CD4-positive, alpha-beta T cell (primary cell): ENCODE measurements at regions not wholly inside any gene's neighbourhood (a gene's known extent, or its start where the extent isn't known, plus 50 kb on each side); places are given as distances from the start of the nearest gene placed in this dataset.

Source experiments
- ATAC-seq: fragments of 200-7000 bp; cut with Tn5 transposase; one replicate; pipeline ENCODE4 v1.10.0; 2022; ENCODE audit warnings: mild to moderate bottlenecking; ENCODE audit not compliant: poor library complexity
- CTCF ChIA-PET: fragments of 350-600 bp; sonication (Branson Sonifier 250); formaldehyde crosslinking; loops from one replicate; lab custom pipeline; 2021; ENCODE audit warnings: antibody characterized with exemption, inconsistent platforms; lab: Charles Lee
- POLR2A ChIA-PET: fragments of 350-600 bp; sonication (Branson Sonifier 250); formaldehyde crosslinking; loops from one replicate; lab custom pipeline; 2021; ENCODE audit warnings: antibody characterized with exemption, inconsistent platforms; lab: Charles Lee
- DNase-seq, 14 experiments: peaks; one replicate each; pipeline ENCODE4 v3.0.0-alpha.2; 2013 to 2020; ENCODE audit warnings: mixed read lengths in 2 of 14
- H3K27ac ChIP-seq, 2 donors: one replicate each; pipeline versions ENCODE4 v1.5.1 to v1.7.0; 2013; ENCODE audit warnings: low read length in 2 of 2, low read depth in 1 of 2, mild to moderate bottlenecking in 1 of 2
- H3K27me3 ChIP-seq, 2 experiments: 1 replicate in 1 of 2; 2 replicates in 1 of 2; pipeline versions ENCODE4 v1.6.1 to v1.7.0; 2013; ENCODE audit warnings: low read length in 2 of 2, control low read depth in 1 of 2, mild to moderate bottlenecking in 1 of 2, moderate library complexity in 1 of 2; ENCODE audit not compliant: insufficient read depth in 2 of 2, control insufficient read depth in 1 of 2
- H3K36me3 ChIP-seq: one replicate; pipeline ENCODE4 v1.6.1; 2013; ENCODE audit warnings: low read length, control low read depth; ENCODE audit not compliant: insufficient read depth
- H3K4me1 ChIP-seq: one replicate; pipeline ENCODE4 v1.6.1; 2013; ENCODE audit warnings: low read length, control low read depth; ENCODE audit not compliant: insufficient read depth
- H3K4me3 ChIP-seq: one replicate; pipeline ENCODE4 v1.5.1; 2013; ENCODE audit warnings: mild to moderate bottlenecking, low read length, moderate library complexity
- H3K9me3 ChIP-seq, 2 experiments: 1 replicate in 1 of 2; 2 replicates in 1 of 2; pipeline versions ENCODE4 v1.6.1 to v1.7.0; 2013; ENCODE audit warnings: low read length in 2 of 2, mild to moderate bottlenecking in 2 of 2, control low read depth in 1 of 2, moderate library complexity in 1 of 2; ENCODE audit not compliant: control insufficient read depth in 1 of 2, insufficient read depth in 1 of 2
- H3K27ac Mint-ChIP-seq: one replicate; pipeline ENCODE4 v1.8.0; 2020; ENCODE audit warnings: mixed read lengths
- H3K27me3 Mint-ChIP-seq: one replicate; pipeline ENCODE4 v1.8.0; 2021; ENCODE audit warnings: mixed read lengths
- H3K36me3 Mint-ChIP-seq: one replicate; pipeline ENCODE4 v1.8.0; 2021; ENCODE audit warnings: low read depth, mixed read lengths
- H3K4me1 Mint-ChIP-seq: one replicate; pipeline ENCODE4 v1.8.0; 2021; ENCODE audit warnings: low read depth, mixed read lengths
- H3K4me3 Mint-ChIP-seq: one replicate; pipeline ENCODE4 v1.8.0; 2020; ENCODE audit warnings: mild to moderate bottlenecking, mixed read lengths
- H3K9me3 Mint-ChIP-seq: one replicate; pipeline ENCODE4 v1.8.0; 2020; ENCODE audit warnings: mixed read lengths
- intact Hi-C, 2 experiments: fragments of 100-400 bp; cut with DNase I in 1 of 2; cut with micrococcal nuclease in 1 of 2; formaldehyde crosslinking; loops; one replicate each; pipeline versions ENCODE4 v1.15.1 to v1.9.0; 2023 to 2025; cut with DNase I, micrococcal nuclease
- TF ChIP-seq, protein P1 (sequence below): fragments of 200-600 bp; IDR thresholded peaks from one replicate; pipeline ENCODE4 v1.8.0; 2022; ENCODE audit warnings: antibody characterized with exemption, mild to moderate bottlenecking

DNA sequence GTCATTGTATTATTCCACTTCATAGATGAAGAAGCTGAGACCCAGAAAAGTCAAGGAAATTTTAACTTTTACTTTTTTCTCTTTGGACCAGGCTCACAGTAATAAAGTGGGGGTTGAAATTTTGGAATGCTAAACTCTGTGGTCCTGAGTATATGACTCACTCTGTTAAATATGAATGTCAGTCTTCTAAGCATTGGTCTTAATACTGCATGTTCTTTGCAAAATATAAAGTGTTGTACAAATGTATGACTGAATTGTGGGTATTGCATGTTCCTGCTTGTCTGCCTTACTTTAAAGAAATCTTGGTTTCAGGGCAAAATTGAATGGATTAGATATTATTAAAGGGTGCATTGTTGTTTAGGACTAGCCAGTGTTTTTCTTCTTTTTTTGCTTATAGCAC is 950.8 kb upstream of the GOT2 start:
- ChIA-PET POLR2A (no interaction called here), CTCF (no interaction called here)
- DNase-seq: no peak
- Mint-ChIP-seq H3K4me3 (no peak overlapping the region), H3K27me3 (no peaks in the 10 kb centered on the region), H3K4me1 (no peaks in the 10 kb centered on the region), H3K27ac (no peak overlapping the region), H3K36me3 (no peaks in the 10 kb centered on the region), H3K9me3 (peaks cover 26% of the 10 kb centered on the region)
- intact Hi-C loops: no loop called here
- Histone ChIP-seq H3K27me3 (no peaks in the 10 kb centered on the region), H3K4me1 (no peaks in the 10 kb centered on the region), H3K27ac (no peak overlapping the region), H3K36me3 (no peaks in the 10 kb centered on the region), H3K4me3 (no peak overlapping the region), H3K9me3 (peaks cover 0 to 5% of the 10 kb centered on the region in 2 experiments)
- TF ChIP-seq, protein P1, sequence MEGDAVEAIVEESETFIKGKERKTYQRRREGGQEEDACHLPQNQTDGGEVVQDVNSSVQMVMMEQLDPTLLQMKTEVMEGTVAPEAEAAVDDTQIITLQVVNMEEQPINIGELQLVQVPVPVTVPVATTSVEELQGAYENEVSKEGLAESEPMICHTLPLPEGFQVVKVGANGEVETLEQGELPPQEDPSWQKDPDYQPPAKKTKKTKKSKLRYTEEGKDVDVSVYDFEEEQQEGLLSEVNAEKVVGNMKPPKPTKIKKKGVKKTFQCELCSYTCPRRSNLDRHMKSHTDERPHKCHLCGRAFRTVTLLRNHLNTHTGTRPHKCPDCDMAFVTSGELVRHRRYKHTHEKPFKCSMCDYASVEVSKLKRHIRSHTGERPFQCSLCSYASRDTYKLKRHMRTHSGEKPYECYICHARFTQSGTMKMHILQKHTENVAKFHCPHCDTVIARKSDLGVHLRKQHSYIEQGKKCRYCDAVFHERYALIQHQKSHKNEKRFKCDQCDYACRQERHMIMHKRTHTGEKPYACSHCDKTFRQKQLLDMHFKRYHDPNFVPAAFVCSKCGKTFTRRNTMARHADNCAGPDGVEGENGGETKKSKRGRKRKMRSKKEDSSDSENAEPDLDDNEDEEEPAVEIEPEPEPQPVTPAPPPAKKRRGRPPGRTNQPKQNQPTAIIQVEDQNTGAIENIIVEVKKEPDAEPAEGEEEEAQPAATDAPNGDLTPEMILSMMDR: no peak
- no peak for ATAC-seq

DNA sequence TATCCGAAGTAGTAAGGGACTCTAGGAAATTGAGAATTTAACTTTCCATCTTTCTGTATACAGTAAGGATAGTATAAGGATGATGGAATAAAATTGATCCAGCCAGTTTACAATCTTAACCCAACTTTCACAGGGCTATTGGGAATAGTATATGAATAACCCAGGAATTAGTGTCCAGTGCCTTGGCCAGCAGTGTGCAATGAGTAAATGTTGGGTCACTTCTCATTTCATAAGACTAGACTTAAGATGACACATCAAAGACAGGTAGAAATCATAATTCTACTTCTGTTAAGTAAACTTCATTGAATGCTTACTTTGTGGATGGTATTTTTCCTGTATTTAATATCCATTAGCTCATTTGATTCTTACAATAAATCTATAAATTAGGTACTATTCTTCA is 949.6 kb upstream of the GOT2 start:
- Histone ChIP-seq H3K4me3 (no peak overlapping the region), H3K9me3 (peaks cover 0 to 5% of the 10 kb centered on the region in 2 experiments), H3K36me3 (no peaks in the 10 kb centered on the region), H3K27me3 (no peaks in the 10 kb centered on the region), H3K4me1 (no peaks in the 10 kb centered on the region), H3K27ac (no peak overlapping the region)
- Mint-ChIP-seq H3K27me3 (no peaks in the 10 kb centered on the region), H3K4me1 (no peaks in the 10 kb centered on the region), H3K4me3 (no peak overlapping the region), H3K27ac (no peak overlapping the region), H3K36me3 (no peaks in the 10 kb centered on the region), H3K9me3 (peaks cover 24% of the 10 kb centered on the region)
- intact Hi-C loops: no loop called here
- CTCF ChIA-PET: no interaction called here
- TF ChIP-seq, protein P1: no peak
- DNase-seq (no peak), ATAC-seq (no peak)
- POLR2A ChIA-PET: no interaction called here

DNA sequence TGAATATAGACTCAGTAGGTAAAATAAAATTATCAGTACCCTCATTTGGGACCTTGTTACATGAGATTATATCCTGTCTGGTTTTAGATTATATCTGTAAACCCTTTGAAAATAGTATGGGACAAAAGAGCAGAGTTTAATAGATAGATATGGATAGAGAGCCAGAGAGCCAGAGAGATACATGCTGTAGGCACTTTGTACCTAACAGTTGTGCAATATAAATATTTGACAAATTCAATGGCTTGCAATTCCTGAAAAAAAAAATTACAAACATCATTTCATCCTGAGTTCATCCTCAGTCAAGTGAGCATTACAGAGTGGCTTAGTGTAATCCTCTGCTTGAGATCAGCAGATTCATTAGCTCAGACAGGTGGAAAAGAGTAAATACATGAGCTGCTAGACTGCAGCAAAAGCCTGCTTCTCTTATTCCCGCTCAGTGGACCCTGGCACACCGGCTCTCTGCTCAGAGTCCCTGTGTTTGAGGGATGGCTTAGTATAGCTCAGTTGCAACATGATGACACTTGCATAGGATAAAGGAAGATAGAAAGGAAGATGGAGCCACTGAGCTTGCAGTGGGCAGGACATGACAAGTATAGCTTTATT is 931.6 kb upstream of the GOT2 start:
- no peak overlapping the region for H3K4me3 ChIP-seq
- no peaks in the 10 kb centered on the region for H3K4me1 Mint-ChIP-seq
- intact Hi-C loops: no loop called here
- no peak overlapping the region for H3K27ac ChIP-seq
- H3K27me3 ChIP-seq: no peaks in the 10 kb centered on the region
- H3K9me3 Mint-ChIP-seq: peaks cover 2% of the 10 kb centered on the region
- H3K4me1 ChIP-seq: no peaks in the 10 kb centered on the region
- no peaks in the 10 kb centered on the region for H3K36me3 ChIP-seq
- no peak for DNase-seq
- no peak for ATAC-seq
- ChIA-PET CTCF (no interaction called here), POLR2A (no interaction called here)
- peaks cover 0 to 5% of the 10 kb centered on the region in 2 experiments for H3K9me3 ChIP-seq
- no peaks in the 10 kb centered on the region for H3K36me3 Mint-ChIP-seq
- TF ChIP-seq, protein P1: no peak
- no peak overlapping the region for H3K4me3 Mint-ChIP-seq
- no peak overlapping the region for H3K27ac Mint-ChIP-seq
- no peaks in the 10 kb centered on the region for H3K27me3 Mint-ChIP-seq
